Glomerular visceral epithelial cell (primary cell): ENCODE measurements at regions not wholly inside any gene's neighbourhood (a gene's known extent, or its start where the extent isn't known, plus 50 kb on each side); places are given as distances from the start of the nearest gene placed in this dataset.
"Not testable (repeated sequence)": the region's sequence is repeated elsewhere in the genome, so short reads cannot be mapped to it uniquely, and the experiment has no call there.

Experiments used
- DNase-seq: peaks from one replicate; pipeline ENCODE4 v3.0.0-alpha.2; 2016; ENCODE audit errors: extremely low spot score

- DNase-seq, result peak; percentile 49
Observed at GRCh38 chr15:98324341-98324970, 323.9 kb upstream of the IGF1R start.

GRCh38 chr15:98326804-98327203 lies 321.5 kb upstream of the IGF1R start:
- no peak for DNase-seq

GRCh38 chr15:98330258-98330657 lies 318.1 kb upstream of the IGF1R start:
- DNase-seq, result no peak

GRCh38 chr15:98330692-98331435 lies 317.5 kb upstream of the IGF1R start:
- no peak for DNase-seq

DNA sequence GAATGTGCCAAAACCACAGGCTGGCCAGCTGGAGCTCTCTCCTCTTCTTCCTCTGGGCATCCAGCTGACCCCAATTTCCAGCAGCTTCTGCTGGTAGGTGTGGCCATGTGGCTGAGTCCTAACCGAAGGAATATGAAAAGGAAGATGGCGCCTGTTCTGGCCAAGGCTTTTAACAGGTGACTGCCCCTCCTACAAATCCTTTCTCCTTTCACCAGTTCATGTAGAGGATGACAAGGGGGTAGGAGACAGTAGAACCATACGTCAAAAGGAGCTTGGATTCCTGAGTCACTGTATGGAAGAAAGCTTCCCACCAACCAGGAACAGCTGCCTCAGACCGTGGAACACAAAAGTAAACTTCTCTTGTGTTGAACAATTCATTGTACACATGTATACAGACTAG lies 316.7 kb upstream of the IGF1R start:
- no peak for DNase-seq

- DNase-seq, result no peak
Observed at GRCh38 chr15:98333251-98333650, 315.1 kb upstream of the IGF1R start.

GRCh38 chr15:98342911-98343310 lies 305.4 kb upstream of the IGF1R start:
- DNase-seq, result no peak

DNA sequence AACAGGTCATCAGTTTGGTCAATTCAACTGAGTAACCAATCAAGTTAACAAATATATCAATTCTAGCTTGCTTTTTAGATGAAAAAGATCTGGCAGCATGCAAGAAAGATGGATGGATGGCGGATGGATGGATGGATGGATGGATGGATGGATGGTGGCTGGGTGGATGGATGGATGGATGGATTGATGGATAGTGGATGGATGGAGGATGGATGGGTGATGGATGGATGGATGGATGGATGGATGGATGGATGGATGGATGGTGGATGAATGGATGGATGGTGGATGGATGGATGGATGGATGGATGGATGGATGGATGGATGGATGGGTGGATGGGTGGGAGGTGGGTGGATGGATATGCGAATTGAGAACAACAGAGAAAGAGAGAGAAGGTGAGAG lies 303.7 kb upstream of the IGF1R start:
- no peak for DNase-seq

GRCh38 chr15:98347001-98347400 lies 301.3 kb upstream of the IGF1R start:
- no peak for DNase-seq

GRCh38 chr15:98347866-98348265 lies 300.5 kb upstream of the IGF1R start:
- no peak for DNase-seq

DNA sequence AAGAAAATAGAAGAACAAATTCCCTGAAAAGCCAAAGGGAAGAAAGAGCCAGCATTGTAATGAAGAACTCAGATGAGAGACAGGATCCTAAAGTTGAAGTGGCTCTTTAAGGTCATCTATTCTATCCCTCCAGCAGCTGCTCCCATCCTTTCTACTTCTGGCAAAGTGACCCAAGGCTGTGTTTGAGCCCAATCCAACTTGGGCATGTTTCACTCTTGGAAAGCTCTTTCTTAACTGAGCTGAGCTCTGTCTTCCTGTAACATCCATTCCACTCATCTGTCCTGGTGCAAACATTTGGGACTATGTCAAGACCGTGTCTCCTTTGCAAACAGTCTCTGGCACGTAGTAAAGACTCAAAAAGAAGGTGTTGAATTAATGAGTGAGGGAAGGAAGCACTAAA lies 298.1 kb upstream of the IGF1R start:
- DNase-seq, result no peak

- not testable (repeated sequence) for DNase-seq
Observed at GRCh38 chr15:98358274-98358673, 290.1 kb upstream of the IGF1R start.

- DNase-seq, result no peak
Observed at GRCh38 chr15:98358971-98359370, 289.4 kb upstream of the IGF1R start.

DNA sequence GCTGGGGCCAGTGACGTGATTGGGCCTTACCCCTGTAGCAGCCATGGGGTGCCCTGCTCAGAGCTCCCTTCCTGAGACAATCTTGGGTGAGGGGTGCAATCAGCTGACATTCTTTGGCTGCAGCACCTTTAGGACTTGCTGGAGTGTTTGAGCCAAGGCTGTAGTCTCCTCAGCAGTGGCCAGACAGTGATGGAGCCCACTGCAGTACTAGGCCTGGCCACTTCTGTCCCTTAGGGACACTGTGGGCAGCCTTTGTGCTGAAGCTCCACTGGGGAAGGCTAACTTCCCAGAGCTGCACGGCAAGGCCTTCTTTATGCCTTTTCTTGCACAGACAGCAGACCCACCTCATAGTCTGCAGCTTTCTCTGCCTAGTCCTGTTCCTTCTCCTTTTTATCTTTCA lies 284.9 kb upstream of the IGF1R start:
- no peak for DNase-seq

DNA sequence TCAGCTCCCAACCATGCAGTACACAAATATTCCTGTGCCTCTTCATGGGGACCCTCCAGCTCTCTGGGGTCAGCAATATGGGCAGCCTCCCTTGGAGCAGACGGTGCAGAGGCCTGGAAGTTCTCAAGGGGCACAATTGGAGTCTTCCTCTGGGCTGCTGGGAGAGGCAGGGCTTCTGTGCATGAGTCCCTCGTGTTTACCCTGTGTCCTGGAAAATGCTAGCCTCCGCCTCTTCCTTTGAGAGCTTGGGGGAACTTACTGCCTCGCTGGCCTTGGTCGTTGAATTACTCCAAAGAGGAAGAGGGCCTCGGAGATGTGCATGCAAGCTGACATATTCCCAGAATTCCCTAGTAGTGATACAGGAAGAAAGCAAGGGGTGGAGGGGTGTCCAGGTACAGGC lies 284.4 kb upstream of the IGF1R start:
- DNase-seq, result no peak

DNA sequence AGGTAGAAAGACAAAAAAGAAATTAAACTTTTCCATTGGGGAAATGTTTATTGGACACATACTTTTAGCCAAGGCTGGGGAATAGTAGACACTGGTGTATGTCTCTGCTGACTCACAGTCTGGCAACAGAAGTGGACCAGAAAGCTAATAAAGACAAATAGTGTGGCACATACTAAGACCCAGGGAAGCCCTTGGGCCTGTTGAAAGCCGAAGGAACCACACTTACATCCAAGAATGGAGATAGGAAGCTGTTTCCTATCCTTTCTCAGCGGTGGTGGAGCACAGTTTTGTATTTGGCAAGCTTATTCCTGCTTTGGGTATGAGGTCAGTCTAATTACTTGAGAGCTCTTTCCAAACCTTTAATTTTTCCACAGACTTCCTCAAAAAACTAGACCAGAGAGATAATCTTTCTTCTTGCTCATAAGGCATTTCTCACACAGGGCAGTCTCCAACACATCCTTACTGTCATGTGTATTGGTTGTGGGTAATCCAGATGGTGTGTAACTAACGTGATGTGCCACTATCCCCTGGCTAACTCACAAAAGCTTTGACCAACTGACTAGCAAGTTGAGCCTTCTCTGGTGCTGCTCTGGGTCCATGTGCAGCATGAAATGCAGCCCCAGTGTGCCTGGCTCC lies 279.1 kb upstream of the IGF1R start:
- no peak for DNase-seq

DNA sequence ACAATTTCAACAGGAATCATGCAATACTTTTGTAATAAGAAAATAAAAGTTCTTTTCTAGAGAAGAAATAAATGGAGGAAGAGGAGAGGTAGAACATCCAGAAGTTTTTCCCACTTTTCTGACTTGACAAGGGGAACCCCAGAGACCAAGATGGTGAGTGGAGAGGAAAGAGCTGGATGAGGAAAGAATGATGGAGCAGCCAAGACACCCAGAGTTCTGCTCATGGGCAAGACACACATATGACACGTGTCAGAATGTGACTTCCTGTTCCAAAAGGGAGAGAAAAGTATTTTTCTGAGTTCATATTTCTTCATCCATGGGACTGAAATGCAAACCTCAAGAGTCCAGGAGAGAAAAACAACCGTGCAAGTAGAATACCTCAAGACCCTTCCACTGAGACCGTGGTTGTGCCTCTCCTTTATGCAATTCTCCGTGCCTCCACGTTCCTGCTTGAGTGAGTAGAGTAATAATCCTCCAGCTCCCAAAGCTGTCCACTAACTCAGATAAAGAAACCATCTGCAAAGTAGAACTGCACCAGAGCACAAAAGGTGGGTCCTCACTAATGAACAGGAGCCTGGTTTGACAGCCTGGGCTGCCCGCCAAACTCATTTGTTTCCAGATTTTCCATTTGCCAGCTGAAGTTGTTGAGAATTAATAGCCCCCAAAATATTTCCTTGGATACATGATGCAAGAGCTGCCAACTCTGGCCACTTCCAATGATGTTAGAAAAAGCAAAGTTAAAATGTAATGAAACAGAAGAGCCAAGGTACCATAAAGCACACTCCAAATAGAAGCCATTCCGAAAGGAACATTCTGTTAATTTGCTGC lies 272.6 kb upstream of the IGF1R start:
- no peak for DNase-seq

GRCh38 chr15:98380721-98381120 lies 267.6 kb upstream of the IGF1R start:
- DNase-seq, result no peak

DNA sequence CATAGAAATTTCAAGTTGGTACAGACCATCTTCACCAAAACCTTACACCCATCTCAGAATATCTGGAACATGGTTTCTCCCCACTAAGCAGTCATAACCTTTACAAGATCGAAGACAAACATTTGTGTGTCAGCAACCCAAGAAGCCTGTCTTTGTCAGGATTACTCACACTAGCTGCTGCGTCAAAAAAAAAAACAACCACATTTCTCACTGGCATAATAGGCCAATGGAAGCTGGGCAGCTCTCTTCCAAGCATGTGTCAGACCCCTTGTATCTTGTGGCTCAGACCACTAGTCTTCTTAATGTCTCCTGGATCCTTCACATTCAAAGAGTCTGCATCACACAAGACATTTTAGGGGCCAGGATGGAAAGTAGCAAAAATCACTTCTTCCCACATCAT lies 266.9 kb upstream of the IGF1R start:
- peak; percentile 41 for DNase-seq

DNA sequence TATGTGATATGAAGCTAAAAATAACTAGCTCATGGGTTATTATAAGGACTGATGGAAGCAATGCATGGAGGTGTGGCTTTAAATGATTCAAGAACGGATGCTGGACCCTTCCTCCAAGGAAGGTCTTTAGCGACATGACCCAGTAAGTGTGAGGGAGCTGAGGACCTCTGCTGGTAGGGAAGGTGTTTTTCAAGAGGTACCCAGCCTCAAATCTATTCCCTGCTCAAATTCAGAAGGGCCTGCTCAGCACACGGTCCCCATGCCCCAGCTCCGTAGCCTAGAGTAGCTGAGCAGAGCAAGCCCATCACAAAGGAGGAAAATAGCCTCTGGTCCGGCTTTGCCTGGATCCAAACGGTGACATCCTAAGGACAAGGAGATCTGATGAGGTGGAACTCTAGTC lies 266.2 kb upstream of the IGF1R start:
- DNase-seq, result no peak

- no peak for DNase-seq
Observed at GRCh38 chr15:98383571-98383970, 264.8 kb upstream of the IGF1R start.

DNA sequence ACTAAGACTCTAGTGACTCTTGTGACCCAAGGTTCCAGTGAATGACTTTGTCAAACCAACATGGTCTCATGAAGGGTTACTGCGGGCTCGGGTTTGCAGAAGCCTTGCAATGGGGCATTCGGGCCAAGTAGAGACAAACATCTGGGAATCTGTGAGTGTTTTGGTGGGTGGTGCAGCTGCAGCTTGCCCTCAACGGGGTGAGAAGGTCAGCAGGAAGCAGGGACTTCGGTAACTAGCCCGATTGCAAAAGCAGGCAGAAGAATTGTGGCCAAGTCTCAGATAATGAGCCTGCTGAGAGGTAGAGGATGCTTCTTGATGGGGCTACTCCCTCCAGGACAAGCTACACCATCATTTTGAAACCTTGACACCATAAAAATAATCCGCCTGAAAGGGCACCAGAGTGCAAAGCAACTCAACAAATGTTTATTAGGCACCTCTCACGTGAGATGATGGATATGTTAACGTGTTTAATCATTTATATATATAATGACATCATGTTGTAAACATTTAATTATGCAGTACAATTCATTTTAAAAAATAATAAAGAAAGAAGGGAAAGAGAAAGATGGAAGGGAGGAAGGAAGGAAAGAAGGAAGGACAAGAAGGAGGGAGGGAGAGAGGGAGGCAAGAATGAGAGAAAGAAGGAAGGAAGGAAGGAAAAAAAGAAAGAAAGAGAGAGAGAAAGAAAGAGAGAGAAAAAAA lies 263.9 kb upstream of the IGF1R start:
- no peak for DNase-seq
